ENCODE measurements at regions not wholly inside any gene's neighbourhood (a gene's known extent, or its start where the extent isn't known, plus 50 kb on each side); places are given as distances from the start of the nearest gene placed in this dataset.

- no TSS peak for BruUV-seq (replicated peaks)
- WGBS (ENCODE audit: insufficient coverage, low coverage, missing lambda C conversion rate): 0% methylated on average over 2 of the region's 2 CpGs
- peaks cover 0 to 10% of the 10 kb centered on the region in 2 experiments; a peak in 2 of 5 replicates for H3K27me3 ChIP-seq (ENCODE audit: control insufficient read depth in 2 of 2, insufficient read depth in 2 of 2, low read length in 2 of 2)
- no peak for ATAC-seq
- no peaks in the 10 kb centered on the region for H3K9me1 ChIP-seq (ENCODE audit: control insufficient read depth, insufficient read depth, low read length)
- H3K4me1 ChIP-seq (replicated peaks in 1 of 2; ENCODE audit: control insufficient read depth in 2 of 2, insufficient read depth in 2 of 2, low read length in 2 of 2): no peaks in the 10 kb centered on the region
- H3K27ac ChIP-seq (ENCODE audit: extremely low read depth, low read depth, low read length): no peak overlapping the region
- no peaks in the 10 kb centered on the region for H3K9me3 ChIP-seq (replicated peaks; ENCODE audit: control insufficient read depth, insufficient read depth, low read depth, low read length)
- ChIA-PET CTCF (ENCODE audit: low intra/inter-chr PET ratio) (no interaction called here), POLR2A (interaction anchor here (1.1 kb wide), 1 partner anchor 335 kb away, joined by 4 read pairs; no protein-coding TSS in a partner anchor)
- DNase-seq (ENCODE audit: extremely low read depth in 1 of 4, low spot score in 3 of 4): no peak
- no peaks in the 10 kb centered on the region for H3K79me2 ChIP-seq (ENCODE audit: control insufficient read depth, insufficient read depth, low read length)
- in situ Hi-C loops (cut with MboI): no loop called here
- TF ChIP-seq SIRT6 (IDR thresholded peaks at IDR 0.05; ENCODE audit: low read depth, low read length) (no peak), ARNT (IDR thresholded peaks at IDR 0.05) (no peak)
- no peak overlapping the region for H2AFZ ChIP-seq (ENCODE audit: low read depth, low read length)
- H3K4me3 ChIP-seq: no peak overlapping the region
- FAIRE-seq: no peak
- H3K36me3 ChIP-seq (ENCODE audit: control insufficient read depth, insufficient read depth, low read length): no peaks in the 10 kb centered on the region
- no peak overlapping the region for H3K9ac ChIP-seq (ENCODE audit: insufficient read depth in 1 of 2, low read depth in 2 of 2, low read length in 2 of 2)
- no peak overlapping the region for H3K4me2 ChIP-seq (ENCODE audit: insufficient read depth, low read length)
- intact Hi-C loops (cut with micrococcal nuclease): no loop called here
- H4K20me1 ChIP-seq (replicated peaks; ENCODE audit: control insufficient read depth, insufficient read depth, low read length): no peaks in the 10 kb centered on the region
Observed at GRCh38 chr3:160115387-160115786, 109.8 kb upstream of the C3orf80 start.

- Histone ChIP-seq H3K4me2 (ENCODE audit: insufficient read depth, low read length) (no peak overlapping the region), H2AFZ (ENCODE audit: low read depth, low read length) (no peak overlapping the region), H3K9me1 (ENCODE audit: control insufficient read depth, insufficient read depth, low read length) (no peaks in the 10 kb centered on the region), H3K36me3 (ENCODE audit: control insufficient read depth, insufficient read depth, low read length) (no peaks in the 10 kb centered on the region), H4K20me1 (replicated peaks; ENCODE audit: control insufficient read depth, insufficient read depth, low read length) (no peaks in the 10 kb centered on the region), H3K27me3 (ENCODE audit: control insufficient read depth in 2 of 2, insufficient read depth in 2 of 2, low read length in 2 of 2) (no peaks in the 10 kb centered on the region), H3K9me3 (replicated peaks; ENCODE audit: control insufficient read depth, insufficient read depth, low read depth, low read length) (no peaks in the 10 kb centered on the region), H3K79me2 (ENCODE audit: control insufficient read depth, insufficient read depth, low read length) (no peaks in the 10 kb centered on the region), H3K27ac (ENCODE audit: extremely low read depth, low read depth, low read length) (no peak overlapping the region), H3K4me3 (no peak overlapping the region), H3K4me1 (replicated peaks in 1 of 2; ENCODE audit: control insufficient read depth in 2 of 2, insufficient read depth in 2 of 2, low read length in 2 of 2) (no peaks in the 10 kb centered on the region), H3K9ac (ENCODE audit: insufficient read depth in 1 of 2, low read depth in 2 of 2, low read length in 2 of 2) (no peak overlapping the region)
- no peak for DNase-seq (ENCODE audit: extremely low read depth in 1 of 4, low spot score in 3 of 4)
- ATAC-seq: no peak
- intact Hi-C loops (cut with micrococcal nuclease) (no loop called here), in situ Hi-C loops (cut with MboI) (no loop called here)
- ChIA-PET POLR2A (no interaction called here), CTCF (ENCODE audit: low intra/inter-chr PET ratio) (no interaction called here)
- no TSS peak for BruUV-seq (replicated peaks)
- no peak for FAIRE-seq
- TF ChIP-seq GATAD2B (IDR thresholded peaks at IDR 0.05; ENCODE audit: borderline replicate concordance) (no peak), HDAC8 (tag; IDR thresholded peaks at IDR 0.05) (no peak), HOMEZ (CRISPR knock-in tag; IDR thresholded peaks at IDR 0.05) (no peak), BRCA1 (IDR thresholded peaks at IDR 0.05) (no peak), BRCA1 (CRISPR knock-in tag; IDR thresholded peaks at IDR 0.05) (no peak), MAFG (tag; conservative IDR thresholded peaks at IDR 0.05) (no peak), DNMT1 (IDR thresholded peaks at IDR 0.05) (no peak), SIN3B (IDR thresholded peaks at IDR 0.05; ENCODE audit: low read depth) (no peak), FOSL1 (tag; conservative IDR thresholded peaks at IDR 0.05) (no peak), PHB2 (IDR thresholded peaks at IDR 0.05; ENCODE audit: low read depth) (no peak), CC2D1A (IDR thresholded peaks at IDR 0.05) (no peak), CBX3 (IDR thresholded peaks at IDR 0.05; ENCODE audit: borderline replicate concordance in 1 of 2, low read length in 2 of 2) (no peak), ZC3H4 (CRISPR knock-in tag; IDR thresholded peaks at IDR 0.05; ENCODE audit: borderline replicate concordance) (no peak), ZNF668 (CRISPR knock-in tag; IDR thresholded peaks at IDR 0.05) (no peak), SRSF1 (IDR thresholded peaks at IDR 0.05; ENCODE audit: low read depth, low read length) (no peak), HLTF (IDR thresholded peaks at IDR 0.05) (no peak)
Observed at GRCh38 chr3:160124224-160124623, 101.0 kb upstream of the C3orf80 start.

Data from K562 (cell line).